Stimulated activated CD8-positive, alpha-beta memory T cell treated with anti-CD3 and anti-CD28 coated beads, Interleukin-12 subunit alpha, Interleukin-12 subunit beta, amount 100 ng/mL, for 24 hours (primary cell): ENCODE measurements at regions not wholly inside any gene's neighbourhood (a gene's known extent, or its start where the extent isn't known, plus 50 kb on each side); places are given as distances from the start of the nearest gene placed in this dataset.
"Not testable (repeated sequence)": the region's sequence is repeated elsewhere in the genome, so short reads cannot be mapped to it uniquely, and the experiment has no call there.

Source experiments
- DNase-seq: peaks from one replicate; pipeline ENCODE4 v3.0.0-alpha.2; 2020; ENCODE audit errors: extremely low read depth

- DNase-seq = no peak
Observed at GRCh38 chr3:139238281-139239030, 105.4 kb upstream of the MRPS22 start.

- DNase-seq = no peak
Observed at GRCh38 chr3:139239550-139239949, 104.3 kb upstream of the MRPS22 start.

DNA sequence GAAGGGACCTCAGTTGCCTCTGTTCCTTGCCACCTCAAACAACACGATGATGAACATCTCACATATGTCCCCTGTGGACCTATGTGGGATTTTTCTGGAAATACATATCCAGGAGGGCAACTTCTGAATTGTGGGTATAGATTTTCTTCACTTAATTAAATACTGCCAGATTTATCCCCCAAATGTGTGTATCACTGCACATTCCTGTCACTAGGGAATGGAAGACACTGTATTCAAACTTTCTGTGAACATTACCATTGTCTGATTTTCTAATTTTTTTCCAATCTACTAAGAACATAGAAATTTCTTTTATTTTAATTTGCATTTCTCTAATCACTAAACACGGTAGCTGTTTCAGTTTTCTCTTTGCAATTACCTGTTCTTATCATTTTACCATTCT is 102.0 kb upstream of the MRPS22 start:
- DNase-seq = no peak

DNA sequence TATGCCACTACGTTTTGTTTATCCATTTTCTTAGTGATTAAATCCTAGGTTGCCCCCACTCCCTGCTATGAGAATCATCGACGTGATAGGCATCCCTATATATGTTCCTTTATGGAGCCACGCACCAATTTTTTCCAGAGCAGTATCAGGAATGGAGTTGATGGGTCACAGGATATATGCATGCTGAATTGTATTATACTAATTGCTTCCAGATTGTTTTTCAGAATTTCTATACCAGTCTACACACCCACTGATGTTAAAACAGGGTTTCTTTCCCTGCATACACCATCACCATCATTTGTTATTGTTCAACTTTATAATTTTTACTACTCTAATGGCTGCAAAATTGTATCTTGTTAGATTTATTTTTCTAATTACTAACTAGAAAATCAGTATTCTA is 100.1 kb upstream of the MRPS22 start:
- DNase-seq = no peak

GRCh38 chr3:139248593-139249255 is 95.1 kb upstream of the MRPS22 start:
- DNase-seq = no peak

DNA sequence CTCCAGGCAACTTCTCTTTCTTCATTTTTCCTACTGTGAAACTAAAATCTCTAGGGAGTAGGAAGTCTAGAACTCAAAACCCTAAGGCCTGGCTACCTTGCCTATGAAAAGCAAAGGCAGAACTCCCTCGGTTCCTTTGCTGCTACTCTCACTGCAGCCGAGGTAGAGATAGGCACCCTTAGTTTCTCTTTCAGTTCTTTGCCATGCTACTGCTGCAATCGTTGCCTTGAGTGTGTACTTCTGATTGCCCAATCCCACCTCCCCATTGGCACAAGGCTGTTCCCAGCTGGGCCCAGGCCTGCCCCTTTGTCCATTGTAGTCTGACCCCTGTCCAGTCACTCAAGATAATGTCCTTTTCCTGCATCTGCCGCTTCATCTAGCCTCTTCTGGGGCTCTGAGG is 92.3 kb upstream of the MRPS22 start:
- DNase-seq = no peak

GRCh38 chr3:139252719-139253118 is 91.1 kb upstream of the MRPS22 start:
- DNase-seq = no peak

- DNase-seq = no peak
Observed at GRCh38 chr3:139258276-139258675, 85.5 kb upstream of the MRPS22 start.

- DNase-seq = no peak
Observed at GRCh38 chr3:139259398-139259797, 84.4 kb upstream of the MRPS22 start.

DNA sequence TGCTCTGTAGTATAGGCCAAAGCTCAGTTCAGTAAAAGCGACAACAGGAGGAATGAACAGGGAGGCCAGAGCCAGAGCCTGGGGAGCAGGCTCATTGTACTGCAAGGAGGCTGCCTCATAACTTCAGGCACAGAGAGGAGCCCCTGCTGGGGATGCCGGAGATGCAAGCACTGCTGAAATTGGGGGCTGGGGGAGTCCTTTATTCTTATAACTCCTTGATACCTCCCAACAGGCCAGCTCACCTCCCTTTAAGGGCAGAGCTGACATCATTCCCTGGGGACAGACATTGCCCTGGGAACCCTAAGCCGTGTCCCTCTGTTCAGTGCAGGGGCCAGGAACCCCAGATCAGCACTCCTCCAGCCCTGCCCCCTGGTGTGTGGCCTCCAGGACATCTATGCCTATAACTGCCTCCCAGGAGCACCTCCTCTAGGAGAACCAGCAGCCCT is 83.8 kb upstream of the MRPS22 start:
- no peak for DNase-seq

DNA sequence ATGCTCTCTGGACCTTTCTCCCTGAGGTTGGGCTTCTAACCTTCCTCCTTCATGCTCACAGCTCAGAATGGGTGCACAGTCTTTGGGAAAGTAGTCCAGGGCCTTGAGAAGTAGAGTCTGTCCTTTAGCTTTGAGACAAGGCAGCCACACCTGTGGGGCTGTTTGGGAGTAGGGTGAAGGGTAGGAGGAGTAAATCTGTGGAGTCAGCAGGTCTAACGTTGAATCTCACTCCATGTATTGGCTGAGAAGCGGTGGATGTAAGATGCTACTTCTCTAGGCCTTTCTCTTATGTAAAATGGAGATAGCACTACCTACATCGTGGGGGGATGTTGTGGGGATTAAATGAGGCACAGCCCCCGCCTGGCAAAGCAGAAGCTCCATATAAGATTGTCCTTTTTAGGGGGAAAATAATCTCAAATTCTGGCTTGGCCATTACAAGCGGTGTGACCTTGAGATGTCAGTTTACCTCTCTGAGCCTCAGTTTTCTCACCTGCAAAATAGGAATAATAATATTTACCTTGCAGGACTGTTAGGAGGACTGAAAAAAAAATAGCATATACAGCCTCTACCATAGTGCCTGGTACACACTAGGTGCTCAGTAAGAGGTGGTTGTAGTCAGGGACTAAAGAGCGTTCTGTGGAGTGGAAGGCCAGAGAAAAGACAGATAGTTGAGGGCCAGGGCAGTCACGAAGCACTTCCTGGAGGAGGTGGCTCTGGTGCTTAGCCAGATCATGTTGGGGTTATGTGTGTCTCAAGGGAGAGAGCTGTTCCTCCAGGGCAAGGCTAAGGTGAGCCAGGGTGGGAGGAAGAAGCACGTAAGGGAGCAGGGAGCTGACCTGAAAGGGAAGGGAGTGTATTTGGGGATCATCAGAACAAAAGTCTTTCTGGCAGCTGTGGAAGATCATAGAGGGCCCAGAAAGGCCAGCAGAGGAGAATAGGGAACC is 82.8 kb upstream of the MRPS22 start:
- no peak for DNase-seq

GRCh38 chr3:139261754-139262586 is 81.8 kb upstream of the MRPS22 start:
- no peak for DNase-seq

- DNase-seq = no peak
Observed at GRCh38 chr3:139263798-139264197, 80.0 kb upstream of the MRPS22 start.

DNA sequence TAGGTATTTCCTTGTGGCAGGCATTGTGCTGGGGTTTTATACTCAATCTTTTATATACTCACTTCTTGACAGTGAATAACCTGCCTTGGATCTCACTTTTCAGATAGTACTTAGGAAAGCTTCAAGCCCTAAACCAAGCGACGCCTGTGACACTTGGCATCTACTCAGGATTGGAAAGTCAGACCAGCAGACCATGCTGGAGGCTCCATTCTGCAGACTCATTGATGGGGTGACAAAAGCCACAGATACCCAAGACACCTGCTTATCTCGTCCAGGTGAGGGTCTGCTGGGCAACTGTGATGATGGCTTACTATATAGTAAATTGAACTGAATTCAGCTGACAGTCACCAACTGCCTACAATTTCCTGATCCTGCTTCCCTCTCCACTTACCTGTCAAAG is 79.4 kb upstream of the MRPS22 start:
- DNase-seq = no peak

DNA sequence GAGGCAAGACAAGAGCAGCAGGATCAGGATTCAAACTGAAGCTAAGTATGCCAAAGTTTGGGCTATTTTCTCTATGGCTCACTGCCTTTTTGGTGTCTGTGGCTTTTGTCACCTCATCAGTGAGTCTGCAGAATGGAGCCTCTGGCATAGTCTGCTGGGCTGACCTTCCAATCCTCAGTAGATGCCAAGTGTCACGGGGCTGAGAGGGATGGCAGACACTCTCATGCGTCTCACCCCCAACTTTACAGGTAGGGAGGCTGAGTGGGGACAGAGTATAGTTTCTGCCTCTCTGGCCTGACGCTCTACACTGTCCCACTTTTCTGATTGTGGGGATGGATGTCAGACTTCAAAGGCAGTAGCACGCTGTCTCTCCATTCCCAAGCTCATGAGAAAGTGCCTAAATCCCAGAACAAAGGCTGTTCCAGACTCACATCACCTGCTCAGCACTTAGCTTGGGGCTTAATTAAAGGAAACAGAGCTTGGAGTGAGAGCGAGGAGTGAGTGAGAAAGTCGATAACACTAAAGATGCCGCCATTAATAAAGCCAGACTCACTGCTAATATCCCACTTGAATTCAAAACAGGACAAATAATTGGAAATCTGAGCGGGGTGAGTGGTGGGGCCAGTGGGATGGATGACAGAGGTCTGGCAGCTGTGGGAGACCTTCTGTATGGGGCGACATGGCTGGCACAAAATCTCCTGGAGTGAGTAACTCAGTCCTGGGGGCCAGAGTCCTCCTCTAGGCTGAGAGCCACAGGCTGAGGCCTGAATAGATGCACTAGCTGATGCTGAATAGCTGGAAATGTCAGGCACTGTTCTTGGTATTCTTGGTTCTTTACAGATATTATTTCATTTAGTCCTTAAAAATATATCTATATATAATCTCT is 78.4 kb upstream of the MRPS22 start:
- no peak for DNase-seq

DNA sequence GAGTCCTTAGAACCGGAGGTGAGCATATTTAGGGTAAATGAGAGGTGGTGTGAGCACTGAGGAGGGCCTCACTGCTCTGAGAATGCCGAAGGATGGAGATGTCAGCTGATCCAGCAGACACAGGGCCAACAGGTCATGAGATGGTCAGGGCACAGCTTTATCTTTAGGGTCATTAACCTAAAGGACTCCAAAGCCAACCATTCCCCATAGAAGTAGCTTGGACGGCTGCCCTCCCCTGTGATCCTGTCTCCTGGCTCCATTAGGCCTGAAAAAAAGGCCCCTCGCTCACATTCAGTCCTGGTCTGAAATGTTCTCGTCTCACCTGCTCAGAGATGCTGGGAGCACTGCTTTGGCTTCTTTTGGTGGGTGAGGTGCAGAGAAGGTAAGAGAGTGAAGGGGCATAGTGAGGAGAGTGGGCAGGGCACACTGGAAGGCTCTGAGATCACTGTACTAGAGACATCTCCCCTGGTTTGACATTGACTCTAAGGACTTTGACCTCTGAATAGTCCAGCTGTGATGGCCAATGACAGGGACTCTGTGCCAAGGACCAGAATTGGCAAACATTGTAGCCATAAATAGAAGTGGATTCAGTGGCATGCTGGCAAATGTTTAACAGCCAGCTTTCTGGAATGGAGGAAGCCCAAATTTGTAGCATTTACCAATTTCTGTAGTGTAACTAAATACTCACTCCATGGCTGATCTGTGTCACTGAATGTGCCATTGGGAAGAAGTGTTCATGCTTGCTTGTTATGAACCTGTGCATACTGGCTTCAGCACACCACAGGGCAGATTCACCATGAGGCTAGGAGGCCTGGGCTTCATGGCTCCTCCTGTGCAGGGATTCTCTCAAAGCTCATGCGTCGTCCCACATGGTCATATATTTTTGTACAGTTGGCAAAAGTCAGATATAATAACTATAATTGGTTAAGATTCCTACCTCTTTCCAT is 76.2 kb upstream of the MRPS22 start:
- DNase-seq = no peak

GRCh38 chr3:139269984-139270383 is 73.8 kb upstream of the MRPS22 start:
- DNase-seq = no peak

DNA sequence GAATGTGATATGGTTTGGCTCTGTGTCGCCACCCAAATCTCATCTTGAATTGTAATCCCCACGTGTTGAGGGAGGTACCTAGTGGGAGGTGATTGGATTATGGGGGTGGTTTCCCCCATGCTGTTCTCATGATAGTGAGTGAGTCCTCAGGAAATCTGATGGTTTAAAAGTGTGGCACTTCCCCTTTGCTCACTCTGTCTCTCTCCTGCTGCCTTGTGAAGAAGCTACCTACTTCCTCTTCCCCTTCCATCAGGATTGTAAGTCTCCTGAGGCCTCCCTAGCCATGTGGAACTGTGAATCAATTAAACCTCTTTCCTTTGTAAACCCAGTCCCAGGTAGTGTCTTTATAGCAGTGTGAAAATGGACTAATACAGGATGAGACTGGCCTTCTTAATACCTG is 73.2 kb upstream of the MRPS22 start:
- DNase-seq = not testable (repeated sequence)

DNA sequence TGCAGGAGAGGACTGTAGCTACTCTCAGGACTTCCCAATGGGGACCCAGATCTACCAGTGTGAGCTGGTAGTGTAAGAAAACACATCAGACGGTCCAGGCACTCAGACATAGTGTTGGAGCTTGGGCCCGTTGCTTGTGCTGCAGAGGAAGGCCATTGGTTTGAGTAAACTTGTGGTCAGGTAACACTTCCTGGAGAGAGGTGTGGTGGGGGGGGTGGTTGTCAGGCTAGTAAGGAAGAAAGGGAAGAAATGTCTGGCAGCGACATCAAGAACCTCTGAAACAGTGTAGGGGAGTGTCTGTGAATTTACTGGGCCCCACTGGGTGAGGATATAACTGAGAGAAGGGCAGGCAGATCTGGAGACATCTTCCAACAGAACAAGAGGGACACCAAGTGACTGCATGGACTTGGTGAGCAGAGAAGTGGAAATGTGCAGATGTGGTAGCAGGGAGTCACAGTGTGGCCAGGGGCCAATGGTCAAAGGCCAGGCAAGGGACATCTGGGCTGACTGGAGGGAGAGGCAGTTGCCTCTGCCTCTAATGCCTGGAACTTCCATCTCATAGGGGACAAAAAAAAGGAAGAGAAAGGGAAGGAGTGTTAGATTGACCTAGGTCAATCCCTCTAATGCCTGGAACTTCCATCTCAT is 63.7 kb upstream of the MRPS22 start:
- DNase-seq = no peak
